ENCODE measurements at regions not wholly inside any gene's neighbourhood (a gene's known extent, or its start where the extent isn't known, plus 50 kb on each side); places are given as distances from the start of the nearest gene placed in this dataset.

DNA sequence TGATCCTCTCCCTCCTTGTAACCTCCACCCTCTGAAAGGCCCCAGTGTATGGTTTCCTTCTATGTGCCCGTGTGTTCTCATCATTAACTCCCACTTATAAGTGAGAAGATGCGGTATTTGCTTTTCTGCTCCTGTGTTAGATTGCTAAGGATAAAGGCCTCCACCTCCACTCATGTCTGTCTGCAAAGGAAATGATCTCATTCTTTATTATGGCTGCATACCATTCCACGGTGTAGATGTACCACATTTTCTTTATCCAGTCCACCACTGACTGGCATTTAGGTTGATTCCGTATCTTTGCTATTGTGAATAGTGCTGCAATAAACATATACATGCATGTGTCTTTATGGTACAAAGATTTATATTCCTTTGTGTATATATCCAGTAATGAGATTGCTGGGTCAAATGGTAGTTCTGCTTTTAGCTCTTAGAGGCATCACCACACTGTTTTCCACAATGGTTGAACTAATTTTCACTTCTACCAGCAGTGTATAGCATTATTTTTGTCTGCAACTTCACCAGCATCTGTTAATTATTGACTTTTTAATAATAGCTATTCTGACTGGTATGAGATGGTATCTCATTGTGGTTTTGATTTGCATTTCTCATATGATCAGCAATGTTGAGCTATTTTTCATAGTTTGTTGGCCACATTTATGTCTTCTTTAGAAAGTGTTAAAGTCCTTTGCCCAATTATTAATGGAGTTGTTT, 1030.9 kb downstream of the FSTL5 start:
- no peak for DNase-seq (ENCODE audit: low read depth)

DNA sequence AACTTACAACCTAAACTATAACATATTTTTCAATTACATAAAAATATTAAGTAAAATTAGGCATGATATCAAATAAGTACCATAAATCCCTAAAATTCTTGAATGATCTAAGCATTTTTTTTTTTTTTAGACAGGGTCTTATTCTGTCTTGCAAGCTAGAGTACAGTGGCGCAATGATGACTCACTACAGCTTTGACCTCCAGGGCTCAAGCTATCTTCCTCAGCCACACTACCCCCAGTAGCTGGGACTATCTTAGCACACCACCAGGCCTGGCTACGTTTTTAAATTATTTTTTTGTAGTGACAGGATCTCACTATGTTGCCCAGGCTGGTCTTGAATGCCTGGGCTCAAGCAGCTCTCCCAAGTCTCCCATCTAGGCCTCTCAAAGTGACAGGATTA, 1042.3 kb downstream of the FSTL5 start:
- DNase-seq (ENCODE audit: low read depth), result peak; percentile 30

DNA sequence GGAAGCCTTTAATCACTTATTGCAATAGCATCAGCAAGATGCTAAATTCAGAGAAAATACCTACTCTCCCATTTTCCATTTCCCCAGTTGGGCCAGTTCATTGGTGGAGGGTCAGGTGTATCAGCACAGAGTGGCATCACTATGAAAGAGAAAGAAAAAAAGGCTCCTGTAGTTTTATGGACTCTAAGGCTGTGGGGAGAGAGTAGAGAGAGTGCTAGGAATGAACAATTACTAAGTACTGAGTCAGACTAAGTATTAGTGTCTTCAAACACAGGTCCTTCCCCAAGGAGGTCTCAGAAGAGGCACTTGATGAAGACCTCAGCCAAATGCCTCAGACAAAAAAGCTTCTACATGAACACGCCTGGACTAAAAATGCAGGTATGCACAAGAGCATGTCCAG, 1061.9 kb downstream of the FSTL5 start:
- no peak for DNase-seq (ENCODE audit: low read depth)

DNA sequence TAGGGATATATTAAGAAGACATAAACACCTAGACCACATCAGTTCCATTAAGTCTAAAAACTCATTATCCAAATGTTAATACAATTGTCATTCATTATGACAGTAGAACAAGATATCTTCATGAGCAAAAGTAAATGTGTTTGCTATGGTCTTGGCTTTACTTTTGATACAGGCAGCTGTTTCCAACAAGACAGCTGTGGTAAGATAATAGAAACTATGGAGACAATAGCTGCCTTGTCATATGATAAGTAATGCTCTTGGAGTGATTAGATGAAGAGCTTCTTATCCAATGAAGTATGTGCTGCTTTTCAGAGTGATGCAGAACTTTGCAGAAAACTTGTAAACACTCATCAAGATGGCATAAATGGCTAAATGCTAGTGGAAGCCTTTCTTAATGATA, 1066.0 kb downstream of the FSTL5 start:
- no peak for DNase-seq (ENCODE audit: low read depth)

DNA sequence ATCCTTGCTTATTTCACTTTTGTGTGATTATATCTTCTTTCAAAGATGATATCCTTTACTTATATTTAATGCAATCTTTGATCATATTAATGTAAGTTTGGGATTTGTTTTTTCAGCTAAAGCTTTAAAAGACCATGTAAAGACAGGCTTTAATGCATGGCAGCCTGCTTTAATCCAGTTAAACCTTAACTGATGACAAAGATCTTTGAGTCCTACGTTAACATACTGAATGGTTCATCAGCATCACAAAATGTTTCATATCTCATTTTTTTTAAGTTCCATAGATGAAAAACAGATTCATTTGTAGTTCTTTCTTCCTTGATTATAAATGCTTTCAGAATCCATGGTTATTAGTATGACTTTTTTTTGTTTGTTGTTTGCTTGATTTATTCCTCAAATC, 1102.8 kb downstream of the FSTL5 start:
- DNase-seq (ENCODE audit: low read depth), result no peak
